HG03139 (cell line): ENCODE measurements at regions not wholly inside any gene's neighbourhood (a gene's known extent, or its start where the extent isn't known, plus 50 kb on each side); places are given as distances from the start of the nearest gene placed in this dataset.

Source experiments
- ATAC-seq: cut with Tn5 transposase; IDR thresholded peaks from one replicate; pipeline ENCODE4 v1.9.1; 2021; ENCODE audit not compliant: unreplicated experiment

- ATAC-seq = no peak
Measured at GRCh38 chr4:53779025-53779424, 187.7 kb upstream of the LNX1 start.

- ATAC-seq = no peak
Measured at GRCh38 chr4:53778155-53778554, 186.9 kb upstream of the LNX1 start.

- no peak for ATAC-seq
Measured at GRCh38 chr4:53777244-53777984, 186.1 kb upstream of the LNX1 start.

GRCh38 chr4:53776141-53776540, 184.9 kb upstream of the LNX1 start:
- no peak for ATAC-seq

- no peak for ATAC-seq
Measured at GRCh38 chr4:53775381-53775780, 184.1 kb upstream of the LNX1 start.

GRCh38 chr4:53771326-53771725, 180.0 kb upstream of the LNX1 start:
- no peak for ATAC-seq

GRCh38 chr4:53767482-53767881, 176.2 kb upstream of the LNX1 start:
- ATAC-seq = no peak

- ATAC-seq = no peak
Measured at GRCh38 chr4:53764761-53765490, 173.6 kb upstream of the LNX1 start.

GRCh38 chr4:53763813-53764597, 172.7 kb upstream of the LNX1 start:
- no peak for ATAC-seq

GRCh38 chr4:53755656-53756055, 164.4 kb upstream of the LNX1 start:
- no peak for ATAC-seq

GRCh38 chr4:53752124-53752523, 160.8 kb upstream of the LNX1 start:
- no peak for ATAC-seq

GRCh38 chr4:53748328-53748772, 157.1 kb upstream of the LNX1 start:
- ATAC-seq = peak; percentile 96

- ATAC-seq = no peak
Measured at GRCh38 chr4:53747401-53747800, 156.1 kb upstream of the LNX1 start.

GRCh38 chr4:53744446-53745160, 153.3 kb upstream of the LNX1 start:
- ATAC-seq = no peak

GRCh38 chr4:53734584-53735353, 143.5 kb upstream of the LNX1 start:
- no peak for ATAC-seq

GRCh38 chr4:53734182-53734581, 142.9 kb upstream of the LNX1 start:
- ATAC-seq = no peak

GRCh38 chr4:53732661-53733060, 141.4 kb upstream of the LNX1 start:
- no peak for ATAC-seq

- no peak for ATAC-seq
Measured at GRCh38 chr4:53730031-53730805, 138.9 kb upstream of the LNX1 start.

- ATAC-seq = no peak
Measured at GRCh38 chr4:53722110-53722509, 130.8 kb upstream of the LNX1 start.

- no peak for ATAC-seq
Measured at GRCh38 chr4:53721263-53721662, 130.0 kb upstream of the LNX1 start.
